SK-N-SH treated with all-trans-retinoic acid at 6 μM for 48 hours (cell line): ENCODE measurements at regions not wholly inside any gene's neighbourhood (a gene's known extent, or its start where the extent isn't known, plus 50 kb on each side); places are given as distances from the start of the nearest gene placed in this dataset.
A peak's percentile ranks its signal among the peaks of the same experiment; 100 is the strongest.

Experiments used
- ATAC-seq: fragments of 200-7000 bp; cut with Tn5 transposase; 3 replicates; pipeline ENCODE4 v1.9.1; 2020; ENCODE audit warnings: mild to moderate bottlenecking, moderate library complexity
- BACH2 ChIP-seq: fragments of 250-450 bp; sonication (Bioruptor Pico); IDR thresholded peaks from 2 replicates; pipeline ENCODE4 v1.9.0; 2021; ENCODE audit warnings: mild to moderate bottlenecking, borderline replicate concordance
- CSDC2 ChIP-seq: fragments of 250-450 bp; sonication (Bioruptor Pico); IDR thresholded peaks from 2 replicates; pipeline ENCODE4 v1.5.0; 2020; ENCODE audit warnings: mild to moderate bottlenecking, moderate library complexity
- CSRNP3 ChIP-seq: fragments of 250-450 bp; sonication (Bioruptor Pico); IDR thresholded peaks from 2 replicates; pipeline ENCODE4 v1.5.1; 2021; ENCODE audit warnings: mild to moderate bottlenecking, moderate library complexity
- ESRRG ChIP-seq: fragments of 250-450 bp; sonication (Bioruptor Pico); IDR thresholded peaks from 2 replicates; pipeline ENCODE4 v1.6.1; 2021; ENCODE audit warnings: mild to moderate bottlenecking
- GLIS3 ChIP-seq: fragments of 250-450 bp; sonication (Bioruptor Pico); IDR thresholded peaks from 2 replicates; pipeline ENCODE4 v1.5.0; 2020; ENCODE audit warnings: mild to moderate bottlenecking, moderate library complexity
- ISL1 ChIP-seq: fragments of 250-450 bp; sonication (Bioruptor Pico); IDR thresholded peaks from 2 replicates; pipeline ENCODE4 v2.1.2; 2022; ENCODE audit warnings: mild to moderate bottlenecking, moderate library complexity
- OSR1 ChIP-seq: fragments of 250-450 bp; sonication (Bioruptor Pico); IDR thresholded peaks from 2 replicates; pipeline ENCODE4 v1.8.0; 2022; ENCODE audit warnings: moderate library complexity, mild to moderate bottlenecking, inconsistent platforms
- PATZ1 ChIP-seq: fragments of 250-450 bp; sonication (Bioruptor Pico); IDR thresholded peaks from 2 replicates; pipeline ENCODE4 v1.8.0; 2020; ENCODE audit warnings: mild to moderate bottlenecking, moderate library complexity, borderline replicate concordance
- POU6F1 ChIP-seq: fragments of 250-450 bp; sonication (Bioruptor Pico); IDR thresholded peaks from 2 replicates; pipeline ENCODE4 v1.8.0; 2021; ENCODE audit warnings: low read depth, mild to moderate bottlenecking, moderate library complexity, borderline replicate concordance
- RARB ChIP-seq: fragments of 250-450 bp; sonication (Bioruptor Pico); IDR thresholded peaks from 2 replicates; pipeline ENCODE4 v1.8.0; 2021; ENCODE audit warnings: mild to moderate bottlenecking, moderate library complexity
- SNAI2 ChIP-seq: fragments of 250-450 bp; sonication (Bioruptor Pico); IDR thresholded peaks from 2 replicates; pipeline ENCODE4 v1.5.0; 2020; ENCODE audit warnings: mild to moderate bottlenecking, moderate library complexity
- TCF4 ChIP-seq: fragments of 250-450 bp; sonication (Bioruptor Pico); IDR thresholded peaks from 2 replicates; pipeline ENCODE4 v1.8.0; 2021; ENCODE audit warnings: mild to moderate bottlenecking, moderate library complexity, borderline replicate concordance
- TOX ChIP-seq: fragments of 250-450 bp; sonication (Bioruptor Pico); IDR thresholded peaks from 2 replicates; pipeline ENCODE4 v1.8.0; 2021; ENCODE audit warnings: mild to moderate bottlenecking, moderate library complexity, borderline replicate concordance
- TSHZ2 ChIP-seq: fragments of 250-450 bp; sonication (Bioruptor Pico); IDR thresholded peaks from 2 replicates; pipeline ENCODE4 v1.5.0; 2020; ENCODE audit warnings: mild to moderate bottlenecking, moderate library complexity
- ZFP3 ChIP-seq: fragments of 250-450 bp; sonication (Bioruptor Pico); IDR thresholded peaks from 2 replicates; pipeline ENCODE4 v1.5.0; 2020; ENCODE audit warnings: mild to moderate bottlenecking, moderate library complexity
- ZNF8 ChIP-seq: fragments of 450-650 bp; formaldehyde crosslinking; IDR thresholded peaks from 2 replicates; pipeline ENCODE4 v1.5.0; 2020; ENCODE audit warnings: mild to moderate bottlenecking, moderate library complexity

- no peak for ATAC-seq
- TF ChIP-seq CSRNP3 (CRISPR knock-in tag) (no peak), ISL1 (no peak; the same call in 1 of the 2 replicates), CSDC2 (no peak)
- TF ChIP-seq, all 23 proteins: peak for 0
Measured at GRCh38 chr12:86729739-86730138, 473.5 kb upstream of the MGAT4C start.

- TF ChIP-seq BACH2 (CRISPR knock-in tag) (no peak), CSDC2 (no peak), ZFP3 (CRISPR knock-in tag) (peak; percentile 90), TCF4 (no peak), OSR1 (no peak), CSRNP3 (CRISPR knock-in tag) (no peak), PATZ1 (CRISPR knock-in tag) (0 out of 2 replicates have a peak, but pooled peaks have one; percentile 30), SNAI2 (CRISPR knock-in tag) (no peak), TOX (CRISPR knock-in tag) (no peak), RARB (CRISPR knock-in tag) (no peak), ISL1 (peak; percentile 92)
- peak; percentile 46; the same call in 2 of the 3 replicates for ATAC-seq
Measured at GRCh38 chr12:86727160-86727559, 471.0 kb upstream of the MGAT4C start.

GRCh38 chr12:86724716-86725115 is 468.5 kb upstream of the MGAT4C start:
- peak; percentile 28; the same call in 1 of the 3 replicates for ATAC-seq

GRCh38 chr12:86723326-86723725 is 467.1 kb upstream of the MGAT4C start:
- no peak for ATAC-seq
- TF ChIP-seq PATZ1 (CRISPR knock-in tag), result no peak
- TF ChIP-seq ESRRG (CRISPR knock-in tag), result no peak
- TF ChIP-seq ZNF8, result no peak
- no peak for TF ChIP-seq POU6F1 (CRISPR knock-in tag)
- TF ChIP-seq ZFP3 (CRISPR knock-in tag), result no peak

More at GRCh38 chr12:86724716-86725115, 468.5 kb upstream of the MGAT4C start:
- TF ChIP-seq ISL1 (peak; percentile 41; the same call in 1 of the 2 replicates), ZNF8 (no peak)

GRCh38 chr12:86721713-86722397 is 465.7 kb upstream of the MGAT4C start:
- TF ChIP-seq GLIS3 (no peak), TSHZ2 (CRISPR knock-in tag) (no peak)
- TF ChIP-seq, all 23 proteins: peak for 0
- ATAC-seq, result no peak
